AG09309 (cell line): ENCODE measurements at regions not wholly inside any gene's neighbourhood (a gene's known extent, or its start where the extent isn't known, plus 50 kb on each side); places are given as distances from the start of the nearest gene placed in this dataset.

Experiments used
- DNase-seq: peaks from one replicate; pipeline ENCODE4 v3.0.0-alpha.2; 2010; ENCODE audit warnings: low read depth
- H3K4me3 ChIP-seq: 2 replicates; pipeline ENCODE4 v1.5.1; 2011; ENCODE audit warnings: mild to moderate bottlenecking, low read depth, low read length, moderate library complexity; ENCODE audit not compliant: control insufficient read depth
- TF ChIP-seq, protein P1 (sequence below): IDR thresholded peaks from 2 replicates; pipeline ENCODE4 v1.5.1; 2011; ENCODE audit warnings: mild to moderate bottlenecking, low read depth, low read length, inconsistent platforms; ENCODE audit not compliant: insufficient read depth, control insufficient read depth; ENCODE audit errors: missing control alignments

DNA sequence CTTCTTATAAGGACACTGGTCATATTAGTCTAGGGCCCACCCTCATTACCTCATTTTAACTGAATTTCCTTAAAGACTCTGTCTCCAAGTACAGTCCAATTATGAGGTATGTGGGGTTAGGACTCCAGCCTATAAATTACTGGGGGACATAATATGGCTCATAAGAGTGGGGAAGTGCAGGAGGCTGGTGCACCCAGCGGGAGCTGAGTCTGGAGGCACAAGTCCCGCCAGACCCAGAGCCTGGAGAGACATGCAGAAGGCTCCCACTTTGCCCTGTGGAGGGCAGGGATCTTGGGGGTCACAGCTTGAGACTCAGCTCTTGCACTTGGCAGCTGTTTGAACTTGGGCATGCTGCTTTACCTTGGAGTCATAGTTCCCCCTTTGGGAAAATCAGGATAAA lies 250.4 kb downstream of the RHOU start:
- H3K4me3 ChIP-seq, result no peak overlapping the region
- TF ChIP-seq, protein P1, sequence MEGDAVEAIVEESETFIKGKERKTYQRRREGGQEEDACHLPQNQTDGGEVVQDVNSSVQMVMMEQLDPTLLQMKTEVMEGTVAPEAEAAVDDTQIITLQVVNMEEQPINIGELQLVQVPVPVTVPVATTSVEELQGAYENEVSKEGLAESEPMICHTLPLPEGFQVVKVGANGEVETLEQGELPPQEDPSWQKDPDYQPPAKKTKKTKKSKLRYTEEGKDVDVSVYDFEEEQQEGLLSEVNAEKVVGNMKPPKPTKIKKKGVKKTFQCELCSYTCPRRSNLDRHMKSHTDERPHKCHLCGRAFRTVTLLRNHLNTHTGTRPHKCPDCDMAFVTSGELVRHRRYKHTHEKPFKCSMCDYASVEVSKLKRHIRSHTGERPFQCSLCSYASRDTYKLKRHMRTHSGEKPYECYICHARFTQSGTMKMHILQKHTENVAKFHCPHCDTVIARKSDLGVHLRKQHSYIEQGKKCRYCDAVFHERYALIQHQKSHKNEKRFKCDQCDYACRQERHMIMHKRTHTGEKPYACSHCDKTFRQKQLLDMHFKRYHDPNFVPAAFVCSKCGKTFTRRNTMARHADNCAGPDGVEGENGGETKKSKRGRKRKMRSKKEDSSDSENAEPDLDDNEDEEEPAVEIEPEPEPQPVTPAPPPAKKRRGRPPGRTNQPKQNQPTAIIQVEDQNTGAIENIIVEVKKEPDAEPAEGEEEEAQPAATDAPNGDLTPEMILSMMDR, result no peak
- DNase-seq, result no peak

DNA sequence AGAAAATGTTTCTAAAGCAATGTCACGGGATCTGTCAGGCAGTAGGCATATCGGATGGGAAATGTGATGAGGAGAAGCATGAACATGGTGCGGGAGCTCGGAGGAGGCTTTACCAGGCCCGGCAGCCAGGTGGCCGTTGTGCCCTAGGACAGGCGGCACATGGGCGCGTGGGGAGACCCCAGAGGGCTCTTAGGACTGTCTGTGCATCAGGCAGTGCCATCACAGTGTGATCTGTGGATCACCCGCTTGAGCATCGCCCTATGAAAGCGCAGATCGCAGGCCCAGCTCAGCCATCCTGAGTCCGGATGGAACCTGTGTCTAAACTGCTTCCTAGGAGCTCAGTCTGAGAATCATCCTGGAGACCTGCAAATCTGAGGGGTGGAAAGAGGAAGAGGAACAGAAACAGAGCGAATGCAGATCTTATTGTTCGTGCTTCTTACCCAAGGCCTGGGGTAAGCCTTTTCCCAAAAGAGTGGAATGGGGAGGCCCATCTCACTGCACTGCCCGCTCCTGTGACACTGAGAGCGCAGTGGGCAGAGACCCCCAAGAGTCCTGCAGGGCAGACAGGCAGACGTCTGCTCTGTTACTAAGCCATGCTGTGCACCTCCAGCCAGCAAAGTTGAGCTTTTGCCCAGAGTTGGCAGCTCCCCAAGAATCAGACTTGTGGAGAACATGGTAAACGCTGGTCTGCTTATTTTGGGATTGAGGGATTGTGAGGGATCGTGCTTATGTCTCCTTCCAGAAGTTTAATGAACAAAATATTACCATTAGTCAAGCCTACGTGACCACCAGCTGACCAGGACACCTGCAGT lies 251.0 kb downstream of the RHOU start:
- DNase-seq, result no peak
- TF ChIP-seq, protein P1, result no peak
- H3K4me3 ChIP-seq, result no peak overlapping the region

DNA sequence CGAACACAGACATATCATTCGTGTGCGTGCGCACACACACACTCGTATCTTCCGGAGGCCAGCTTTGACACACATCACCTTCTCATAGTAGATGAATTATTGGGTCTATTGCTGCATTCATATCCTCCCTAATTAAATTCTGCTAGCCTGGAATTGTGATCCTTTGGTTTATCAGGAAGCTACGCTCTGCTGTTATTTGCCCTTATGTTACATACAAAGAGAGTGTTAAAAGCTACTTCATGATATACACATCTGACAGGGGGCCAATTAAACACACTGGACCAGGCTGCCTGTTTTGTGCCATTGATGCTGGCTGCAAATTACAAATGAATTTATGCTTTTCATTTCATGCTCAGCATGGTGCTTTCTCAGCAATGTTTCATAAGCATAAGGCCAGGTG lies 252.0 kb downstream of the RHOU start:
- no peak for DNase-seq
- TF ChIP-seq, protein P1, result no peak

DNA sequence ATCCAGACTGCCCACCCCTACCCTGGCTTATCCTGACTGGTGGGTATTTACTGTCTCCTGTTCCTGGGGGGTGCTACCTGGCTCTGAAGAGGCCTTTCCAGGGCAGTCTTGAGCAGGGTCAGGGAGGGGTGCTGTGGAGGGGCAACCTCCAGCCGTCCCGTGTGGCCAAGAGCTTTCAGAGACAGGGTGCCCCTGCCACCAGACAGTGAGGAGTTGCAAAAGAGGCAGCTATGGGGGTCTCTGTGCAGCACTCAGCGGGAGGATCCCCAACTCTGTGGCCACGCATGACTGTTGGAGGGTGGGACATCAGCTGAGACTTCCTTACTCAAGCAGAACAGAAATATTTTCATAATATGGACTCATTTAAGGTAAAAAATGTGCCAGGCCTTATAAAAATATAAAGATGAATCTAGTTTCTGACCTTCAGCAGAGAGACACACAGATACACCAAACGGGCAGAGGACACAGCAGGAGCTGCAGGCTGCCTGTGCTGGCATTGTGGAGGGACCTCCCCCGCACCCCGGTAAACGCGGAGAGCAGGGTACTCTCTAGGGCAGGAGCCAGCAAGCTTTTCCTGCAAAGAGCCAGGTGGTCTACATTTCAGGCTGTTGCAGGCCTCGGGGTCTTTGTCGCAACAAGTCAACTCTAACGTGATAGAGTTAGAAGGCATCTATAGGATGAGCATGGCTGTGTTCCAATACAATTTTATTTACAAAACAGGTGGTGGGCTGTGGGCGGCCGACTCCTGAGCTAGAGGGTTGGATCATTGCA lies 252.6 kb downstream of the RHOU start:
- no peak for DNase-seq
- H3K4me3 ChIP-seq, result no peak overlapping the region
- TF ChIP-seq, protein P1, result no peak

More for the DNA sequence above, 252.0 kb downstream of the RHOU start:
- H3K4me3 ChIP-seq, result no peak overlapping the region

DNA sequence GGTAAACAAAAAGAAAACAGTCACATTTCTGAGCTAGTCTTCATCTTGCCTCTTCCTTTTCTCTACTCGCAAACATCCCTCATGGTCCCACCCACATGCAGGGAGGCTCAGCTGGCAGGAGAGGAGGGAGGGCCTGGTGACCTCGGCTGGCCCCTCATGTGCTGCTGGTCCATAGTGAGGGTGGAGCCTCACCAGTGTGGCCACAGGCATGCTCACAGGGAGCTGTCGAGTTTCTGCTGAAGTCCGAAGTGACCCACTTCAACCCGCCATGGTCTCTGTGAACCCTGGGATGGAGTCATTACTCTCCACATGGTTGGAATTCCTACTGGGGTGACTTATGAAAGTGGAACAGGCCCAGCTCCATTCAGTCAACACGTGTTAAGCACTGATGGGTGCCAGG lies 253.4 kb downstream of the RHOU start:
- DNase-seq, result no peak
- H3K4me3 ChIP-seq, result no peak overlapping the region
- TF ChIP-seq, protein P1, result no peak

DNA sequence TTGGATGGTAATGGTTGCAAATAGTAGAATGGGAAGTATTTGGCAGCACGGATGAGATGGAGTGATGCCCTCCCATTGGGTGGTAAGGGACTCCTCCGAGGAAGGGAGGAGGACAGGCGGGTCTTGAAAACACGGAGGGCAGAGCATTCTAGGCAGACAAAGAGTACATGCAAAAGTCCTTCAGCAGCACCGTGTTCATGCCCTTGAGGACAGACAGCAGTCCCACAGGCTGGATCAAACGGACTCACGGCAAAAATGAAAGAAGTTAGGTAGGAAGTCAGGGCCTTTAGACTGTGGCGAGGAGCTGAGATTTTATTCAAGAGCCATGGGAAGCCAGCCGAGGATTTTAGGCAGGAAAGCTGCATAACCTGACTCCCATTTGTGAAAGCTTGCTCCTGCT lies 253.9 kb downstream of the RHOU start:
- DNase-seq, result no peak
- TF ChIP-seq, protein P1, result no peak
- no peak overlapping the region for H3K4me3 ChIP-seq
